GM21528 (cell line): ENCODE measurements at regions not wholly inside any gene's neighbourhood (a gene's known extent, or its start where the extent isn't known, plus 50 kb on each side); places are given as distances from the start of the nearest gene placed in this dataset.

Experiments
- ATAC-seq: cut with Tn5 transposase; IDR thresholded peaks from one replicate; pipeline ENCODE4 v1.9.1; 2021; ENCODE audit warnings: mild to moderate bottlenecking, moderate library complexity; ENCODE audit not compliant: unreplicated experiment, low FRiP score

- peak; percentile 70 for ATAC-seq
Measured at GRCh38 chr18:77560341-77560992, 310.8 kb downstream of the GALR1 start.

- no peak for ATAC-seq
Measured at GRCh38 chr18:77566604-77567003, 317.0 kb downstream of the GALR1 start.

- no peak for ATAC-seq
Measured at GRCh38 chr18:77567205-77567604, 317.6 kb downstream of the GALR1 start.

- no peak for ATAC-seq
Measured at GRCh38 chr18:77571743-77572142, 322.1 kb downstream of the GALR1 start.

GRCh38 chr18:77572537-77572936 lies 322.9 kb downstream of the GALR1 start:
- no peak for ATAC-seq

GRCh38 chr18:77573571-77573970 lies 323.9 kb downstream of the GALR1 start:
- ATAC-seq, result no peak

- ATAC-seq, result no peak
Measured at GRCh38 chr18:77590943-77591515, 341.4 kb downstream of the GALR1 start.

GRCh38 chr18:77597726-77598125 lies 348.1 kb downstream of the GALR1 start:
- ATAC-seq, result no peak

GRCh38 chr18:77600674-77601073 lies 351.0 kb downstream of the GALR1 start:
- no peak for ATAC-seq

GRCh38 chr18:77601567-77601966 lies 351.9 kb downstream of the GALR1 start:
- no peak for ATAC-seq

- ATAC-seq, result no peak
Measured at GRCh38 chr18:77607087-77607486, 357.4 kb downstream of the GALR1 start.

- ATAC-seq, result no peak
Measured at GRCh38 chr18:77608807-77609206, 359.2 kb downstream of the GALR1 start.

- no peak for ATAC-seq
Measured at GRCh38 chr18:77617694-77618093, 368.0 kb downstream of the GALR1 start.

GRCh38 chr18:77619525-77619924 lies 369.9 kb downstream of the GALR1 start:
- ATAC-seq, result no peak

- no peak for ATAC-seq
Measured at GRCh38 chr18:77622009-77622692, 372.5 kb downstream of the GALR1 start.

- no peak for ATAC-seq
Measured at GRCh38 chr18:77632758-77633157, 383.1 kb downstream of the GALR1 start.

- ATAC-seq, result no peak
Measured at GRCh38 chr18:77634494-77634893, 384.8 kb downstream of the GALR1 start.

GRCh38 chr18:77635451-77635850 lies 385.8 kb downstream of the GALR1 start:
- ATAC-seq, result no peak

- no peak for ATAC-seq
Measured at GRCh38 chr18:77635858-77636257, 386.2 kb downstream of the GALR1 start.

- ATAC-seq, result no peak
Measured at GRCh38 chr18:77645170-77645872, 395.7 kb downstream of the GALR1 start.

GRCh38 chr18:77647472-77647871 lies 397.8 kb downstream of the GALR1 start:
- no peak for ATAC-seq
